Stomach (tissue), 4 donors: ENCODE measurements at regions not wholly inside any gene's neighbourhood (a gene's known extent, or its start where the extent isn't known, plus 50 kb on each side); places are given as distances from the start of the nearest gene placed in this dataset.

Experiments used
- EP300 ChIP-seq: sonication (generic); formaldehyde crosslinking; IDR thresholded peaks from one replicate; pipeline ENCODE4 v1.6.1; 2017; ENCODE audit warnings: antibody characterized with exemption
- POLR2A ChIP-seq, 4 donors: fragments of 450-650 bp; IDR thresholded peaks; one replicate each; pipeline ENCODE4 v1.6.1; 2016; ENCODE audit warnings: antibody characterized with exemption in 4 of 4, control low read depth in 2 of 4, mild to moderate bottlenecking in 1 of 4, moderate library complexity in 1 of 4
- POLR2AphosphoS5 ChIP-seq, 3 donors: sonication (generic); formaldehyde crosslinking; IDR thresholded peaks; one replicate each; pipeline ENCODE4 v1.6.1; 2016; ENCODE audit warnings: antibody characterized with exemption in 3 of 3
- TF ChIP-seq, protein P1 (sequence below), 7 experiments: fragments of 450-650 bp in 4 of 7; fragments of 200-600 bp in 3 of 7; sonication (generic) in 3 of 7; IDR thresholded peaks; one replicate each; pipeline ENCODE4 v1.5.1; 2016 to 2019; ENCODE audit warnings: antibody characterized with exemption in 7 of 7, control low read depth in 2 of 7, mild to moderate bottlenecking in 1 of 7

DNA sequence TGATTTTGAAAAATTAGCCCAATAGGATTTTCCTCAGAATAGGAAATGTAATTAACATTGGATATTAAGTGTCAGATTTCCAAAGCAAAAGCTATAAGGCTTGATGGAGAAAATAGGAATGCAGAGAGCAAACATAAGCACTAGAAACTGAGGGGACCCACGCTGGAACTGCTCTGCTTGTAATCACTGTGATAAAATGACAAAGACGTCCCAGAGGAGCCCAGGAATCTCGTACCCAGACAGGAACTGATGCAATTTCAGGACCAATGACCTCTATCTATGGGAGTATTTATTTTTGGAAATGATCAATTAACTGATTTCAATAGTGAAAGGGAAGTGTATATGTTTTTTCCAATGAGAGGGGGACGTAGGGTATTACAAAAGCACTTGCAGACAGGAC, 714.5 kb upstream of the WWC1 start:
- TF ChIP-seq, protein P1, sequence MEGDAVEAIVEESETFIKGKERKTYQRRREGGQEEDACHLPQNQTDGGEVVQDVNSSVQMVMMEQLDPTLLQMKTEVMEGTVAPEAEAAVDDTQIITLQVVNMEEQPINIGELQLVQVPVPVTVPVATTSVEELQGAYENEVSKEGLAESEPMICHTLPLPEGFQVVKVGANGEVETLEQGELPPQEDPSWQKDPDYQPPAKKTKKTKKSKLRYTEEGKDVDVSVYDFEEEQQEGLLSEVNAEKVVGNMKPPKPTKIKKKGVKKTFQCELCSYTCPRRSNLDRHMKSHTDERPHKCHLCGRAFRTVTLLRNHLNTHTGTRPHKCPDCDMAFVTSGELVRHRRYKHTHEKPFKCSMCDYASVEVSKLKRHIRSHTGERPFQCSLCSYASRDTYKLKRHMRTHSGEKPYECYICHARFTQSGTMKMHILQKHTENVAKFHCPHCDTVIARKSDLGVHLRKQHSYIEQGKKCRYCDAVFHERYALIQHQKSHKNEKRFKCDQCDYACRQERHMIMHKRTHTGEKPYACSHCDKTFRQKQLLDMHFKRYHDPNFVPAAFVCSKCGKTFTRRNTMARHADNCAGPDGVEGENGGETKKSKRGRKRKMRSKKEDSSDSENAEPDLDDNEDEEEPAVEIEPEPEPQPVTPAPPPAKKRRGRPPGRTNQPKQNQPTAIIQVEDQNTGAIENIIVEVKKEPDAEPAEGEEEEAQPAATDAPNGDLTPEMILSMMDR (IDR thresholded peaks at IDR 0.05), result no peak
- TF ChIP-seq POLR2A (IDR thresholded peaks at IDR 0.05) (no peak), EP300 (no peak), POLR2AphosphoS5 (IDR thresholded peaks at IDR 0.05) (no peak)
